HepG2 (cell line): ENCODE measurements at regions not wholly inside any gene's neighbourhood (a gene's known extent, or its start where the extent isn't known, plus 50 kb on each side); places are given as distances from the start of the nearest gene placed in this dataset.

Experiments
- ATF1 ChIP-seq: IDR thresholded peaks from 2 replicates; pipeline ENCODE4 v1.6.1; 2016; ENCODE audit warnings: mild to moderate bottlenecking, control low read depth
- CTCF ChIP-seq: sonication (generic); formaldehyde crosslinking; IDR thresholded peaks from 2 replicates; pipeline ENCODE4 v1.5.0; 2020; ENCODE audit warnings: mild to moderate bottlenecking, missing genetic modification reagents, moderate library complexity
- KLF6 ChIP-seq: IDR thresholded peaks from 2 replicates; pipeline ENCODE4 v1.8.0; 2016; ENCODE audit warnings: missing biosample characterization, missing genetic modification reagents
- MYC ChIP-seq: sonication (generic); formaldehyde crosslinking; IDR thresholded peaks from 2 replicates; pipeline ENCODE4 v1.9.0; 2021; ENCODE audit warnings: missing genetic modification reagents, borderline replicate concordance
- POLR2A ChIP-seq, 2 experiments: IDR thresholded peaks; 2 replicates each; pipeline ENCODE4 v1.6.1; 2011; ENCODE audit warnings: low read depth in 2 of 2, low read length in 2 of 2, mild to moderate bottlenecking in 1 of 2, moderate library complexity in 1 of 2; ENCODE audit not compliant: insufficient read depth in 1 of 2
- SP2 ChIP-seq: sonication (generic); formaldehyde crosslinking; IDR thresholded peaks from 2 replicates; pipeline ENCODE4 v1.5.1; 2020; ENCODE audit warnings: mild to moderate bottlenecking, missing genetic modification reagents
- SRSF1 ChIP-seq: fragments of 200-400 bp; formaldehyde crosslinking; optimal IDR thresholded peaks from 2 replicates; pipeline ENCODE3; 2017; ENCODE audit warnings: mild to moderate bottlenecking, low read depth, low read length, moderate library complexity
- ZNF44 ChIP-seq: sonication (generic); formaldehyde crosslinking; IDR thresholded peaks from 2 replicates; pipeline ENCODE4 v1.5.1; 2020; ENCODE audit warnings: mild to moderate bottlenecking, missing genetic modification reagents
- ZNF510 ChIP-seq: sonication (generic); formaldehyde crosslinking; IDR thresholded peaks from 2 replicates; pipeline ENCODE4 v1.4.0; 2020; ENCODE audit warnings: low read depth, mild to moderate bottlenecking, missing genetic modification reagents
- ZNF691 ChIP-seq: sonication (generic); formaldehyde crosslinking; IDR thresholded peaks from 2 replicates; pipeline ENCODE4 v1.4.0; 2020; ENCODE audit warnings: missing genetic modification reagents, low read depth, mild to moderate bottlenecking, borderline replicate concordance
- ZNF784 ChIP-seq: sonication (generic); formaldehyde crosslinking; IDR thresholded peaks from 2 replicates; pipeline ENCODE4 v1.5.1; 2020; ENCODE audit warnings: missing genetic modification reagents, mild to moderate bottlenecking, borderline replicate concordance
- ZSCAN31 ChIP-seq: sonication (generic); formaldehyde crosslinking; IDR thresholded peaks from 2 replicates; pipeline ENCODE4 v1.5.0; 2020; ENCODE audit warnings: low read depth, mild to moderate bottlenecking, missing genetic modification reagents

- TF ChIP-seq MYC (CRISPR knock-in tag) (no peak), ATF1 (CRISPR knock-in tag) (no peak), SP2 (no peak), CTCF (CRISPR knock-in tag) (no peak), ZNF784 (CRISPR knock-in tag) (no peak), ZNF510 (CRISPR knock-in tag) (no peak), ZNF44 (CRISPR knock-in tag) (no peak), ZNF691 (CRISPR knock-in tag) (no peak), KLF6 (CRISPR knock-in tag) (no peak), POLR2A (IDR thresholded peaks at IDR 0.05; ENCODE audit: insufficient read depth in 1 of 2, low read depth in 2 of 2, low read length in 2 of 2) (no peak), SRSF1 (no peak), ZSCAN31 (no peak)
Measured at GRCh38 chr3:42031808-42032480, 59.2 kb upstream of the TRAK1 start.
